ENCODE measurements at regions not wholly inside any gene's neighbourhood (a gene's known extent, or its start where the extent isn't known, plus 50 kb on each side); places are given as distances from the start of the nearest gene placed in this dataset.

- Histone ChIP-seq H3K23ac (ENCODE audit: low read depth, low read length, poor library complexity) (no peak overlapping the region), H3K14ac (ENCODE audit: low read length) (no peak overlapping the region), H3K4me2 (ENCODE audit: insufficient read depth, low read length, poor library complexity, severe bottlenecking) (no peak overlapping the region), H4K8ac (ENCODE audit: low read depth, low read length) (no peak overlapping the region), H3K9ac (ENCODE audit: low read depth, low read length, poor library complexity) (no peak overlapping the region), H3K36me3 (replicated peaks in 1 of 2; ENCODE audit: control insufficient read depth in 2 of 2, insufficient read depth in 2 of 2, low read length in 2 of 2) (no peaks in the 10 kb centered on the region), H3K4me1 (ENCODE audit: control insufficient read depth in 2 of 2, insufficient read depth in 1 of 2, low read depth in 1 of 2, low read length in 2 of 2) (no peaks in the 10 kb centered on the region), H2AK5ac (ENCODE audit: low read depth, low read length) (no peak overlapping the region), H3K27ac (replicated peaks; ENCODE audit: low read length) (no peak overlapping the region), H3K4me3 (ENCODE audit: low read length in 2 of 2) (no peak overlapping the region), H3K9me3 (replicated peaks in 1 of 2; ENCODE audit: control insufficient read depth in 2 of 2, insufficient read depth in 1 of 2, low read depth in 1 of 2, low read length in 2 of 2) (no peaks in the 10 kb centered on the region), H3K27me3 (ENCODE audit: control insufficient read depth in 3 of 3, insufficient read depth in 3 of 3, low read depth in 1 of 3, low read length in 3 of 3) (no peaks in the 10 kb centered on the region), H2BK120ac (ENCODE audit: low read depth, low read length) (no peak overlapping the region), H3K79me1 (ENCODE audit: low read depth, low read length) (no peaks in the 10 kb centered on the region), H2BK12ac (ENCODE audit: low read length) (no peak overlapping the region), H2AFZ (ENCODE audit: low read length) (no peak overlapping the region), H4K91ac (ENCODE audit: low read depth, low read length, poor library complexity) (no peak overlapping the region), H3K18ac (ENCODE audit: low read length) (no peak overlapping the region), H2BK5ac (ENCODE audit: low read length) (no peak overlapping the region), H2BK15ac (ENCODE audit: low read length) (no peak overlapping the region), H3K4ac (ENCODE audit: low read length) (no peak overlapping the region)
- WGBS, 2 donors (ENCODE audit: extremely low coverage in 2 of 2, insufficient read length in 2 of 2, insufficient replicate concordance in 1 of 2), result no CpG with 5 or more reads among the region's 1 CpG
- DNase-seq (ENCODE audit: low spot score), result no peak
Measured at GRCh38 chr1:217281332-217281731, 349.6 kb downstream of the GPATCH2 start.

- H4K8ac ChIP-seq (ENCODE audit: low read depth, low read length), result no peak overlapping the region
- H2BK12ac ChIP-seq (ENCODE audit: low read length), result no peak overlapping the region
- H3K9me3 ChIP-seq (replicated peaks in 1 of 2; ENCODE audit: control insufficient read depth in 2 of 2, insufficient read depth in 1 of 2, low read depth in 1 of 2, low read length in 2 of 2), result no peaks in the 10 kb centered on the region
- WGBS, 2 donors (ENCODE audit: extremely low coverage in 2 of 2, insufficient read length in 2 of 2, insufficient replicate concordance in 1 of 2), result no CpG with 5 or more reads among the region's 6 CpGs
- no peaks in the 10 kb centered on the region for H3K79me1 ChIP-seq (ENCODE audit: low read depth, low read length)
- no peak overlapping the region for H3K23ac ChIP-seq (ENCODE audit: low read depth, low read length, poor library complexity)
- H2BK5ac ChIP-seq (ENCODE audit: low read length), result no peak overlapping the region
- H3K27ac ChIP-seq (replicated peaks; ENCODE audit: low read length), result no peak overlapping the region
- no peak overlapping the region for H2BK120ac ChIP-seq (ENCODE audit: low read depth, low read length)
- no peak overlapping the region for H2AK5ac ChIP-seq (ENCODE audit: low read depth, low read length)
- no peak overlapping the region for H2BK15ac ChIP-seq (ENCODE audit: low read length)
- H4K91ac ChIP-seq (ENCODE audit: low read depth, low read length, poor library complexity), result no peak overlapping the region
- H3K4ac ChIP-seq (ENCODE audit: low read length), result no peak overlapping the region
- H3K4me1 ChIP-seq (ENCODE audit: control insufficient read depth in 2 of 2, insufficient read depth in 1 of 2, low read depth in 1 of 2, low read length in 2 of 2), result no peaks in the 10 kb centered on the region
- H3K18ac ChIP-seq (ENCODE audit: low read length), result no peak overlapping the region
- H3K4me3 ChIP-seq (ENCODE audit: low read length in 2 of 2), result no peak overlapping the region
- H3K9ac ChIP-seq (ENCODE audit: low read depth, low read length, poor library complexity), result no peak overlapping the region
- no peak overlapping the region for H3K14ac ChIP-seq (ENCODE audit: low read length)
- H3K36me3 ChIP-seq (replicated peaks in 1 of 2; ENCODE audit: control insufficient read depth in 2 of 2, insufficient read depth in 2 of 2, low read length in 2 of 2), result no peaks in the 10 kb centered on the region
- H2AFZ ChIP-seq (ENCODE audit: low read length), result no peak overlapping the region
- H3K27me3 ChIP-seq (ENCODE audit: control insufficient read depth in 3 of 3, insufficient read depth in 3 of 3, low read depth in 1 of 3, low read length in 3 of 3), result no peaks in the 10 kb centered on the region
- DNase-seq (ENCODE audit: low spot score), result no peak
- H3K4me2 ChIP-seq (ENCODE audit: insufficient read depth, low read length, poor library complexity, severe bottlenecking), result no peak overlapping the region
Measured at GRCh38 chr1:217275655-217276398, 355.1 kb downstream of the GPATCH2 start.

GRCh38 chr1:217274927-217275654, 355.8 kb downstream of the GPATCH2 start:
- Histone ChIP-seq H2BK12ac (ENCODE audit: low read length) (no peak overlapping the region), H3K4me1 (ENCODE audit: control insufficient read depth in 2 of 2, insufficient read depth in 1 of 2, low read depth in 1 of 2, low read length in 2 of 2) (no peaks in the 10 kb centered on the region), H3K9ac (ENCODE audit: low read depth, low read length, poor library complexity) (no peak overlapping the region), H2AK5ac (ENCODE audit: low read depth, low read length) (no peak overlapping the region), H2BK5ac (ENCODE audit: low read length) (no peak overlapping the region), H2BK120ac (ENCODE audit: low read depth, low read length) (no peak overlapping the region), H3K4me3 (ENCODE audit: low read length in 2 of 2) (no peak overlapping the region), H2AFZ (ENCODE audit: low read length) (no peak overlapping the region), H3K4me2 (ENCODE audit: insufficient read depth, low read length, poor library complexity, severe bottlenecking) (no peak overlapping the region), H4K8ac (ENCODE audit: low read depth, low read length) (no peak overlapping the region), H3K18ac (ENCODE audit: low read length) (no peak overlapping the region), H3K36me3 (replicated peaks in 1 of 2; ENCODE audit: control insufficient read depth in 2 of 2, insufficient read depth in 2 of 2, low read length in 2 of 2) (no peaks in the 10 kb centered on the region), H3K9me3 (replicated peaks in 1 of 2; ENCODE audit: control insufficient read depth in 2 of 2, insufficient read depth in 1 of 2, low read depth in 1 of 2, low read length in 2 of 2) (no peaks in the 10 kb centered on the region), H3K4ac (ENCODE audit: low read length) (no peak overlapping the region), H4K91ac (ENCODE audit: low read depth, low read length, poor library complexity) (no peak overlapping the region), H3K27ac (replicated peaks; ENCODE audit: low read length) (no peak overlapping the region), H3K79me1 (ENCODE audit: low read depth, low read length) (no peaks in the 10 kb centered on the region), H2BK15ac (ENCODE audit: low read length) (no peak overlapping the region), H3K27me3 (ENCODE audit: control insufficient read depth in 3 of 3, insufficient read depth in 3 of 3, low read depth in 1 of 3, low read length in 3 of 3) (no peaks in the 10 kb centered on the region), H3K14ac (ENCODE audit: low read length) (no peak overlapping the region), H3K23ac (ENCODE audit: low read depth, low read length, poor library complexity) (no peak overlapping the region)
- no peak for DNase-seq (ENCODE audit: low spot score)
- WGBS, 2 donors (ENCODE audit: extremely low coverage in 2 of 2, insufficient read length in 2 of 2, insufficient replicate concordance in 1 of 2), result no CpG with 5 or more reads among the region's 2 CpGs

- DNase-seq (ENCODE audit: low spot score), result no peak
- no peak overlapping the region for H3K9ac ChIP-seq (ENCODE audit: low read depth, low read length, poor library complexity)
- H3K79me1 ChIP-seq (ENCODE audit: low read depth, low read length), result no peaks in the 10 kb centered on the region
- no peak overlapping the region for H2AK5ac ChIP-seq (ENCODE audit: low read depth, low read length)
- H3K27me3 ChIP-seq (ENCODE audit: control insufficient read depth in 3 of 3, insufficient read depth in 3 of 3, low read depth in 1 of 3, low read length in 3 of 3), result no peaks in the 10 kb centered on the region
- no peak overlapping the region for H2BK120ac ChIP-seq (ENCODE audit: low read depth, low read length)
- H3K4me2 ChIP-seq (ENCODE audit: insufficient read depth, low read length, poor library complexity, severe bottlenecking), result no peak overlapping the region
- H3K14ac ChIP-seq (ENCODE audit: low read length), result no peak overlapping the region
- no peak overlapping the region for H3K4me3 ChIP-seq (ENCODE audit: low read length in 2 of 2)
- no peak overlapping the region for H3K18ac ChIP-seq (ENCODE audit: low read length)
- H2BK15ac ChIP-seq (ENCODE audit: low read length), result no peak overlapping the region
- no peaks in the 10 kb centered on the region for H3K9me3 ChIP-seq (replicated peaks in 1 of 2; ENCODE audit: control insufficient read depth in 2 of 2, insufficient read depth in 1 of 2, low read depth in 1 of 2, low read length in 2 of 2)
- no peaks in the 10 kb centered on the region for H3K36me3 ChIP-seq (replicated peaks in 1 of 2; ENCODE audit: control insufficient read depth in 2 of 2, insufficient read depth in 2 of 2, low read length in 2 of 2)
- H3K23ac ChIP-seq (ENCODE audit: low read depth, low read length, poor library complexity), result no peak overlapping the region
- H2BK5ac ChIP-seq (ENCODE audit: low read length), result no peak overlapping the region
- H3K27ac ChIP-seq (replicated peaks; ENCODE audit: low read length), result no peak overlapping the region
- no peaks in the 10 kb centered on the region for H3K4me1 ChIP-seq (ENCODE audit: control insufficient read depth in 2 of 2, insufficient read depth in 1 of 2, low read depth in 1 of 2, low read length in 2 of 2)
- no peak overlapping the region for H2BK12ac ChIP-seq (ENCODE audit: low read length)
- no peak overlapping the region for H4K91ac ChIP-seq (ENCODE audit: low read depth, low read length, poor library complexity)
- H2AFZ ChIP-seq (ENCODE audit: low read length), result no peak overlapping the region
- no peak overlapping the region for H4K8ac ChIP-seq (ENCODE audit: low read depth, low read length)
- H3K4ac ChIP-seq (ENCODE audit: low read length), result no peak overlapping the region
Measured at GRCh38 chr1:217274416-217274815, 356.5 kb downstream of the GPATCH2 start.

Measured in neuronal stem cell (in vitro differentiated cells).